Keratinocyte (primary cell): ENCODE measurements at regions not wholly inside any gene's neighbourhood (a gene's known extent, or its start where the extent isn't known, plus 50 kb on each side); places are given as distances from the start of the nearest gene placed in this dataset.

ENCODE experiments used
- DNase-seq: peaks from one replicate; pipeline ENCODE4 v3.0.0-alpha.2; 2011; ENCODE audit warnings: low read depth, missing footprints, low spot score
- FAIRE-seq: peaks from 2 replicates; lab custom pipeline; 2011; peaks lifted over from hg19 to GRCh38; lab: Jason Lieb, UNC
- H2AFZ ChIP-seq: 2 replicates; pipeline ENCODE4 v1.6.0; 2012; ENCODE audit warnings: low read length, control low read depth, inconsistent platforms; ENCODE audit not compliant: control insufficient read depth
- H3K27ac ChIP-seq: 2 replicates; pipeline ENCODE4 v1.5.1; 2011; ENCODE audit warnings: low read length; ENCODE audit not compliant: control insufficient read depth, insufficient read depth
- H3K27me3 ChIP-seq: 3 replicates; pipeline ENCODE4 v1.6.0; 2011; ENCODE audit warnings: low read length; ENCODE audit not compliant: control insufficient read depth, insufficient read depth; ENCODE audit errors: extremely low read depth
- H3K36me3 ChIP-seq, 2 experiments: 2 replicates in 1 of 2; 3 replicates in 1 of 2; pipeline ENCODE4 v1.5.1; 2011; ENCODE audit warnings: low read length in 2 of 2, mild to moderate bottlenecking in 1 of 2; ENCODE audit not compliant: control insufficient read depth in 2 of 2, insufficient read depth in 2 of 2; ENCODE audit errors: extremely low read depth in 1 of 2
- H3K4me1 ChIP-seq: 3 replicates; pipeline ENCODE4 v1.5.1; 2011; ENCODE audit warnings: low read length; ENCODE audit not compliant: control insufficient read depth, insufficient read depth; ENCODE audit errors: extremely low read depth
- H3K4me2 ChIP-seq: 3 replicates; pipeline ENCODE4 v1.6.0; 2011; ENCODE audit warnings: low read depth, low read length; ENCODE audit not compliant: control insufficient read depth, insufficient read depth; ENCODE audit errors: extremely low read depth
- H3K4me3 ChIP-seq, 3 experiments: fragments of 200-600 bp in 1 of 3; sonication (generic) in 1 of 3; 2 replicates in 2 of 3; 3 replicates in 1 of 3; pipeline ENCODE4 v1.5.1; 2011 to 2016; ENCODE audit warnings: low read length in 3 of 3, mild to moderate bottlenecking in 3 of 3, control low read depth in 2 of 3, inconsistent platforms in 1 of 3, low read depth in 1 of 3, mixed read lengths in 1 of 3, mixed run types in 1 of 3, moderate library complexity in 1 of 3; ENCODE audit not compliant: control insufficient read depth in 2 of 3, insufficient read depth in 2 of 3; ENCODE audit errors: extremely low read depth in 1 of 3
- H3K79me2 ChIP-seq: 2 replicates; pipeline ENCODE4 v1.6.0; 2012; ENCODE audit warnings: low read length; ENCODE audit not compliant: control insufficient read depth, insufficient read depth
- H3K9ac ChIP-seq: 3 replicates; pipeline ENCODE4 v1.6.0; 2011; ENCODE audit warnings: low read length; ENCODE audit not compliant: control insufficient read depth, insufficient read depth; ENCODE audit errors: extremely low read depth
- H3K9me1 ChIP-seq: 3 replicates; pipeline ENCODE4 v1.6.0; 2011; ENCODE audit warnings: low read length; ENCODE audit not compliant: control insufficient read depth, insufficient read depth; ENCODE audit errors: extremely low read depth
- H3K9me3 ChIP-seq: 2 replicates; pipeline ENCODE4 v1.5.1; 2012; ENCODE audit warnings: low read depth, low read length; ENCODE audit not compliant: control insufficient read depth
- H4K20me1 ChIP-seq: 3 replicates; pipeline ENCODE4 v1.6.0; 2011; ENCODE audit warnings: low read length; ENCODE audit not compliant: control insufficient read depth, insufficient read depth; ENCODE audit errors: extremely low read depth
- EZH2 ChIP-seq: IDR thresholded peaks from one replicate; pipeline ENCODE4 v1.6.1; 2012; ENCODE audit warnings: inconsistent platforms, mild to moderate bottlenecking, low read length, moderate library complexity
- dilution Hi-C: fragments of 300-500 bp; cut with MboI; formaldehyde crosslinking; loops from one replicate; pipeline ENCODE4 v1.7.0; 2020; ENCODE audit warnings: low sequenced_read_pairs; ENCODE audit not compliant: extremely low pct_ligation_motif_present
- TF ChIP-seq, protein P1 (sequence below), 3 experiments: IDR thresholded peaks in 1 of 3; conservative IDR thresholded peaks in 1 of 3; optimal IDR thresholded peaks in 1 of 3; 2 replicates in 2 of 3; 3 replicates in 1 of 3; pipeline versions ENCODE3 to v1.5.1; 2011; ENCODE audit warnings: low read length in 3 of 3, mild to moderate bottlenecking in 3 of 3, moderate library complexity in 2 of 3, control low read depth in 1 of 3, inconsistent platforms in 1 of 3; ENCODE audit not compliant: insufficient read depth in 2 of 3; ENCODE audit errors: extremely low read depth in 1 of 3

DNA sequence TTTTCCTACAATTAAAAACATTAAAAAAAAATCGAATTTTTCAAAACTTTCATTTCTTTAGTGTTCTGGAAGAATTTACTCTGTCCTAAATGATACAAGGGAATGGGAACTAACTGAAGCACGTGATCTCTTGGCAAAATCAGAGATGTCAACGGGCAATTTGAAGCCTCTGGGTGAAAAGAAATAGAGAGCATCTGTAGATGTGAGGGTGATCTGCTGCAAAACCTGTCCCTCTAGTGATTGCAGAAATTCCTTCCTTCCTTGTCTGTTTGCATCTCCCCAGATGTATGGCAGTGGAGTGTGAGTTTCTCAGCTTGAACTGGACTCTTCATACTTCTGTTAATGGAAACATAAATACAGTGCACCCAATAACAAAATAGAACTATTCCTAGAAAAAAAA, 100.5 kb upstream of the S1PR1 start:
- H3K27me3 ChIP-seq, result no peaks in the 10 kb centered on the region
- no peak for FAIRE-seq
- H3K4me3 ChIP-seq, result no peak overlapping the region
- H3K4me2 ChIP-seq, result no peak overlapping the region
- H3K9me3 ChIP-seq, result no peaks in the 10 kb centered on the region
- DNase-seq, result no peak
- H3K27ac ChIP-seq, result no peak overlapping the region
- H4K20me1 ChIP-seq, result no peaks in the 10 kb centered on the region
- no peak overlapping the region for H3K9ac ChIP-seq
- no peaks in the 10 kb centered on the region for H3K79me2 ChIP-seq
- dilution Hi-C loops, result no loop called here
- no peaks in the 10 kb centered on the region for H3K4me1 ChIP-seq
- no peaks in the 10 kb centered on the region for H3K9me1 ChIP-seq
- H2AFZ ChIP-seq, result no peak overlapping the region
- TF ChIP-seq EZH2, result no peak
- TF ChIP-seq, protein P1, sequence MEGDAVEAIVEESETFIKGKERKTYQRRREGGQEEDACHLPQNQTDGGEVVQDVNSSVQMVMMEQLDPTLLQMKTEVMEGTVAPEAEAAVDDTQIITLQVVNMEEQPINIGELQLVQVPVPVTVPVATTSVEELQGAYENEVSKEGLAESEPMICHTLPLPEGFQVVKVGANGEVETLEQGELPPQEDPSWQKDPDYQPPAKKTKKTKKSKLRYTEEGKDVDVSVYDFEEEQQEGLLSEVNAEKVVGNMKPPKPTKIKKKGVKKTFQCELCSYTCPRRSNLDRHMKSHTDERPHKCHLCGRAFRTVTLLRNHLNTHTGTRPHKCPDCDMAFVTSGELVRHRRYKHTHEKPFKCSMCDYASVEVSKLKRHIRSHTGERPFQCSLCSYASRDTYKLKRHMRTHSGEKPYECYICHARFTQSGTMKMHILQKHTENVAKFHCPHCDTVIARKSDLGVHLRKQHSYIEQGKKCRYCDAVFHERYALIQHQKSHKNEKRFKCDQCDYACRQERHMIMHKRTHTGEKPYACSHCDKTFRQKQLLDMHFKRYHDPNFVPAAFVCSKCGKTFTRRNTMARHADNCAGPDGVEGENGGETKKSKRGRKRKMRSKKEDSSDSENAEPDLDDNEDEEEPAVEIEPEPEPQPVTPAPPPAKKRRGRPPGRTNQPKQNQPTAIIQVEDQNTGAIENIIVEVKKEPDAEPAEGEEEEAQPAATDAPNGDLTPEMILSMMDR (optimal IDR thresholded peaks at IDR 0.05 in 1 of 3, IDR thresholded peaks at IDR 0.05 in 1 of 3, conservative IDR thresholded peaks at IDR 0.05 in 1 of 3; ENCODE audit: extremely low read depth in 1 of 3, insufficient read depth in 2 of 3, low read length in 3 of 3), result no peak
- H3K36me3 ChIP-seq, result no peaks in the 10 kb centered on the region

GRCh38 chr1:101135526-101135925, 101.3 kb upstream of the S1PR1 start:
- Histone ChIP-seq H4K20me1 (no peaks in the 10 kb centered on the region), H2AFZ (no peak overlapping the region), H3K9me3 (no peaks in the 10 kb centered on the region), H3K9me1 (no peaks in the 10 kb centered on the region), H3K4me1 (no peaks in the 10 kb centered on the region), H3K79me2 (no peaks in the 10 kb centered on the region), H3K4me2 (no peak overlapping the region), H3K9ac (no peak overlapping the region), H3K27ac (no peak overlapping the region), H3K27me3 (no peaks in the 10 kb centered on the region), H3K4me3 (no peak overlapping the region), H3K36me3 (no peaks in the 10 kb centered on the region)
- DNase-seq (no peak), FAIRE-seq (no peak)
- TF ChIP-seq, protein P1 (optimal IDR thresholded peaks at IDR 0.05 in 1 of 3, IDR thresholded peaks at IDR 0.05 in 1 of 3, conservative IDR thresholded peaks at IDR 0.05 in 1 of 3; ENCODE audit: extremely low read depth in 1 of 3, insufficient read depth in 2 of 3, low read length in 3 of 3), result no peak
- TF ChIP-seq EZH2, result no peak
- dilution Hi-C loops, result no loop called here
